ENCODE measurements at regions not wholly inside any gene's neighbourhood (a gene's known extent, or its start where the extent isn't known, plus 50 kb on each side); places are given as distances from the start of the nearest gene placed in this dataset.

DNA sequence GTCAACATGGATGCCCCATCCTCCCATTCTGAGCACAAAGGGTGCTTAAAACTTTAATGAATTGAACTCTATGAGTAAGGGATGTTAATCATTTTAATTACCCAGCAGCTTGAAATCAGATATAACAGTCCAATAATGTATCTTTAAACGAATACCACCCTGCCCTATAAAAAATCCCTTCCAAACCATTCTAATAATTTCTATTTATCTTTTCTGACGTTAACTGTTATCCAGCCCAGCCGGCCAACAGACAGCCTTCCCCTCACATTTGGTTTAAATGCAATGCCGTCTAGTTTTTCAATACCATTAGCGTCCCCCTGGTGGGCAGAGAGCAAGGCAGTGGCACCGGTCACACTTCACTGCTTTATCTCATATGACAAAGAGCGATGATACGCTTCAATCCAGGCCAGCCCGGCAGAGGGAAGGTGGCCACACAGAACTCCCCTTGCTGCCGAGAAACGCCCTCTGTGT is 402.2 kb upstream of the ZNF507 start:
- no peaks in the 10 kb centered on the region for H4K20me1 ChIP-seq (ENCODE audit: insufficient read depth, low read length)
- no peaks in the 10 kb centered on the region for H3K4me1 ChIP-seq (ENCODE audit: insufficient read depth, low read length, poor library complexity, severe bottlenecking)
- POLR2A ChIA-PET = no interaction called here
- no peak overlapping the region for H3K4me3 ChIP-seq (ENCODE audit: low read depth, low read length, poor library complexity, severe bottlenecking)
- TF ChIP-seq CTCF (conservative IDR thresholded peaks at IDR 0.05; ENCODE audit: low read length) (no peak), EZH2phosphoT487 (IDR thresholded peaks at IDR 0.05; ENCODE audit: borderline replicate concordance, low read depth, low read length) (no peak)
- CTCF ChIA-PET (ENCODE audit: unreplicated experiment) = no interaction called here
- intact Hi-C loops (cut with micrococcal nuclease; ENCODE audit: unreplicated experiment) = no loop called here
- H3K4me2 ChIP-seq (ENCODE audit: low read length) = no peak overlapping the region
- no peak overlapping the region for H2AFZ ChIP-seq (ENCODE audit: low read length)
- BruUV-seq (replicated peaks) = no TSS peak
- DNase-seq (ENCODE audit: low spot score) = no peak
- no peaks in the 10 kb centered on the region for H3K36me3 ChIP-seq (ENCODE audit: insufficient read depth, low read length)
- no peaks in the 10 kb centered on the region for H3K79me2 ChIP-seq (ENCODE audit: insufficient read depth, low read depth, low read length)
- no peak overlapping the region for H3K27ac ChIP-seq (ENCODE audit: low read depth, low read length, poor library complexity, severe bottlenecking)
- H3K9me2 ChIP-seq (ENCODE audit: insufficient read depth, low read length) = no peaks in the 10 kb centered on the region
- H3K9me3 ChIP-seq (ENCODE audit: low read length) = no peaks in the 10 kb centered on the region

DNA sequence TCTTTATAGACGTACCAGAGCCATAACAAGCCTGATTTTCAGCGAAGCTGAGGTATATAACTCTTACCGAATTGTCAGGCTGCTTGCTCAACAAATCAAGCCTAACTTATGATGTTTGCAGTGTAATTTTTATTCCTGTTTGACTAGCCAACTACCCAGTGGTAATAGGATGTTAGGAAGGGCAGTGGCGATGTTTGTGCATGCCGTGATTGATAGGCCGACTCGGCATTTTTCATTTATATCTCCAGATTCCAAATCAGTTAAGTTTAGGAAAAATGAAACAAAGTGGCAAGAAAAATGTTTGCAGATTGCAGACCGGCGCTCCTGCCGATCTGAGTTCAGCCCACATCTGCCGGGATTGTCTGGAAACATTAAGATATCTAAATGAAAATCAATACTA is 401.6 kb upstream of the ZNF507 start:
- TF ChIP-seq EZH2phosphoT487 (IDR thresholded peaks at IDR 0.05; ENCODE audit: borderline replicate concordance, low read depth, low read length) (no peak), CTCF (conservative IDR thresholded peaks at IDR 0.05; ENCODE audit: low read length) (no peak)

GRCh38 chr19:31944326-31944725 is 401.1 kb upstream of the ZNF507 start:
- intact Hi-C loops (cut with micrococcal nuclease; ENCODE audit: unreplicated experiment) = no loop called here

More for the DNA sequence above, 401.6 kb upstream of the ZNF507 start:
- H3K9me2 ChIP-seq (ENCODE audit: insufficient read depth, low read length) = no peaks in the 10 kb centered on the region
- no TSS peak for BruUV-seq (replicated peaks)
- H3K36me3 ChIP-seq (ENCODE audit: insufficient read depth, low read length) = no peaks in the 10 kb centered on the region
- no peak overlapping the region for H3K4me2 ChIP-seq (ENCODE audit: low read length)
- POLR2A ChIA-PET = no interaction called here
- no peak overlapping the region for H3K4me3 ChIP-seq (ENCODE audit: low read depth, low read length, poor library complexity, severe bottlenecking)
- no peak overlapping the region for H3K27ac ChIP-seq (ENCODE audit: low read depth, low read length, poor library complexity, severe bottlenecking)
- DNase-seq (ENCODE audit: low spot score) = no peak
- CTCF ChIA-PET (ENCODE audit: unreplicated experiment) = no interaction called here
- no peaks in the 10 kb centered on the region for H3K79me2 ChIP-seq (ENCODE audit: insufficient read depth, low read depth, low read length)
- H4K20me1 ChIP-seq (ENCODE audit: insufficient read depth, low read length) = no peaks in the 10 kb centered on the region
- no peaks in the 10 kb centered on the region for H3K4me1 ChIP-seq (ENCODE audit: insufficient read depth, low read length, poor library complexity, severe bottlenecking)
- no peaks in the 10 kb centered on the region for H3K9me3 ChIP-seq (ENCODE audit: low read length)
- intact Hi-C loops (cut with micrococcal nuclease; ENCODE audit: unreplicated experiment) = no loop called here
- H2AFZ ChIP-seq (ENCODE audit: low read length) = no peak overlapping the region

More at GRCh38 chr19:31944326-31944725, 401.1 kb upstream of the ZNF507 start:
- CTCF ChIA-PET (ENCODE audit: unreplicated experiment) = no interaction called here
- Histone ChIP-seq H3K36me3 (ENCODE audit: insufficient read depth, low read length) (no peaks in the 10 kb centered on the region), H3K9me2 (ENCODE audit: insufficient read depth, low read length) (no peaks in the 10 kb centered on the region), H3K79me2 (ENCODE audit: insufficient read depth, low read depth, low read length) (no peaks in the 10 kb centered on the region), H3K4me1 (ENCODE audit: insufficient read depth, low read length, poor library complexity, severe bottlenecking) (no peaks in the 10 kb centered on the region), H3K9me3 (ENCODE audit: low read length) (no peaks in the 10 kb centered on the region), H3K4me3 (ENCODE audit: low read depth, low read length, poor library complexity, severe bottlenecking) (no peak overlapping the region), H3K4me2 (ENCODE audit: low read length) (no peak overlapping the region), H3K27ac (ENCODE audit: low read depth, low read length, poor library complexity, severe bottlenecking) (no peak overlapping the region), H2AFZ (ENCODE audit: low read length) (no peak overlapping the region), H4K20me1 (ENCODE audit: insufficient read depth, low read length) (no peaks in the 10 kb centered on the region)
- no peak for DNase-seq (ENCODE audit: low spot score)
- BruUV-seq (replicated peaks) = no TSS peak
- POLR2A ChIA-PET = interaction anchor here (0.5 kb wide), 1 partner anchor 19 kb away, joined by 3 read pairs; no protein-coding TSS in a partner anchor
- TF ChIP-seq EZH2phosphoT487 (IDR thresholded peaks at IDR 0.05; ENCODE audit: borderline replicate concordance, low read depth, low read length) (no peak), CTCF (conservative IDR thresholded peaks at IDR 0.05; ENCODE audit: low read length) (no peak)
